GM21381 (cell line): ENCODE measurements at regions not wholly inside any gene's neighbourhood (a gene's known extent, or its start where the extent isn't known, plus 50 kb on each side); places are given as distances from the start of the nearest gene placed in this dataset.

Source experiments
- ATAC-seq: cut with Tn5 transposase; IDR thresholded peaks from one replicate; pipeline ENCODE4 v1.9.1; 2021; ENCODE audit warnings: mild to moderate bottlenecking, moderate library complexity; ENCODE audit not compliant: unreplicated experiment

DNA sequence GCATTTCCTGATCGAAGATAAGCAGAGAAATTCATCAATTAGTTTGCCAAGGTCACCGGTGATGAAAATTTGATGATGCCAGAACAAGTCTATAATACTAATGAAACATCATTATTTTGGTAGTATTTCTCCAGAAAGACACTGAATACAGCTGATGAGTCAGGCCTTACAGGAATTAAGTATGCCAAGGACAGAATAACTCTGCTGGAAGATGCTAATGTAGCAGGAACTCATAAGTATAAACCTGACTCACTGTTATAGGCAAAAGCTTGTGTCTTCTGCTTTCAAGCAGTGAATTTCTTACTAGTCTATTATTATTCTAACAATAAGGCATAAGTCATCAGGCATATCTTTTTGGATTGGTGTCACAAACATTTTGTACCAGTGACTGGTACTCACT is 1825.1 kb upstream of the IGFBP7 start:
- no peak for ATAC-seq

GRCh38 chr4:58936436-58936835 is 1826.3 kb upstream of the IGFBP7 start:
- no peak for ATAC-seq

DNA sequence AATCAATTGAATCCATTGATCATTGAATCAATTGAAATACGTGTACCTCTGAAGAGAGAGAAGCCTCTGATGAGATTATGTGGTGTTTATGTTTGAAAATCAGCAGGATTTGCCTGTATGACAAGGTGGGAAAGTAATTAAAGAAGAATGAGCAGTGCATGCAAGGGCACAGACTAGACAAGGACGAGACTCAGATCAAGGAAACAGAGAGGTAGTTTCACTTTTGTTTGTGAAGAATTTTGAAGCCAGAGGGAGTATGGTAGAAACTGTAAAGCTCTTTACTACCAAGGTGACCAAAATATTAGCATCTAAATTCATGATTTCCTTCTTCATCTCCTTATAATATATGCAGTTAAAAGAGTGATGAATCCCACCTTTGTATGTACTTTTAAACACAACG is 1830.0 kb upstream of the IGFBP7 start:
- no peak for ATAC-seq

DNA sequence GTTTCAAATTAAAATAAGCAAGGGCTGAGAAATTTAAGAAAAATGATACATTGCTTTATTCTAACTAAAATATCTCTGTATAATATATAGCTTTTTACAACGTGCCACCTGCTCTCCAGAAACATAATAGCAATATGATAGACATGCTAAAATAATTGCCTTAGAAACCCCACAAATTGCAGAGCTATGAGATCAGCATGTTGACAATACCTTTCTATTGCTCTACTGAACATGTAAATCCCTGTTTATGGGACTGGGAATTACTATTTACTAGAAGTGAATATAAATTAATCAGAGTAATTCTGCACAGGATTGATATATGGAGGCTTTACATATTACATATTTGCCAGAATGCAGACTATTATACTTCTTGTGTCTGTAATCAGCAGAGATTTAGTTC is 1831.1 kb upstream of the IGFBP7 start:
- no peak for ATAC-seq

- no peak for ATAC-seq
Measured at GRCh38 chr4:58953575-58953974, 1843.4 kb upstream of the IGFBP7 start.

DNA sequence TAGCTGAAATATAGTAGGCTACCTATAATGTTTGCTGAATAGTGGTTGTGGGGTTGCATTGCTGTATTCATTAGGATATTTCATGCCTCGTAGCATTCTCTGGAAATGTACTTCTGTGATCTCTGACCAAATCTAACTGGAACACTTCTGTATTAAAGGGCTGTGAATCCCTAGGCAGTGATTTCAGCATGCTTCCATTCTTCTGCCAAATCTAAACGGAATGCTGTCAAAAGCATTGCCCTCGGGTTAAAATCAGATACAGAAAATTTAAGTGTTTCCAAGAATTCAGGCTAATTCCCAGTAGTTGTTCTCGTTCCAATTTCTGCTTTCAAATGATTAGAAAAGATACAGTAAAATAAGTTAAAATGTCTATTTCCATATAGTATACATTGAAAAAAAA is 1847.5 kb upstream of the IGFBP7 start:
- no peak for ATAC-seq

DNA sequence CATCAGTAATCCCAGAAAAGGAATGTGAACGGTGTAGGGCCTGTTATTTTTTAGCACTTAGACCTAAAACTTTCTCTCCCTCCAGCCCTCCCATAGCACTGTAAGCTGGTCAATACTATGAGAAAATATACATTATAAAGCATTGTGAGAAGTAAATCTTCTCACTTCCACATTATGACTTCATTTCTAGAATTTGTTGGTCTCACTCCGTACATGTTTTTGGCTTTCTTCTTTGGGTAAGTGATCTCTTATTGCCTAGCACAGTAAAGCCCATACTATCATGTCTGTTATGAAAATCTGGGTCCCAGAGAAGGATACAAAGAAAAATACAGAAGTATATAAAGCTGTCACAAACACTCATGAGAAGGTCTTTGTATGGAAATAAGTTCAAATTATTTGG is 1851.1 kb upstream of the IGFBP7 start:
- ATAC-seq: no peak

DNA sequence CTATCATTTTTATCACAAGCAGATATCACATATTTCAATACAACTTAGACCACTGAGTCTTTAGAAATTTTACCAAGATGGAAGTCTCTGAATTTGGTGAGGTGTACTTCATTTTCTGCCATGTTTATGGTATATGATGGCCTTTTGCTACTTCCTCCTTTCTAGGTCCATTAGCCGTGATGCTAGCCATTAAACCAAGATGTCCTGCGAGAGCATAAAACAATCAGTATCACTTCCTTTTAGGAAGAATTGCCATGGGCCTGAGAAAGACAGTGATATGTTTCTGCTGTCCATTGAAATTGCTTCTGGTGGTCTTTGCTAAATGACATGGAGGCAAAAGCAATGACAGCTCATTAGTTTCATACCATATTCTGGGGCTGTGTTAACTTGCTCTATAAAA is 1851.7 kb upstream of the IGFBP7 start:
- no peak for ATAC-seq

GRCh38 chr4:58962424-58962823 is 1852.2 kb upstream of the IGFBP7 start:
- ATAC-seq: no peak

- no peak for ATAC-seq
Measured at GRCh38 chr4:58981828-58982227, 1871.6 kb upstream of the IGFBP7 start.

GRCh38 chr4:58983887-58984286 is 1873.7 kb upstream of the IGFBP7 start:
- ATAC-seq: no peak

DNA sequence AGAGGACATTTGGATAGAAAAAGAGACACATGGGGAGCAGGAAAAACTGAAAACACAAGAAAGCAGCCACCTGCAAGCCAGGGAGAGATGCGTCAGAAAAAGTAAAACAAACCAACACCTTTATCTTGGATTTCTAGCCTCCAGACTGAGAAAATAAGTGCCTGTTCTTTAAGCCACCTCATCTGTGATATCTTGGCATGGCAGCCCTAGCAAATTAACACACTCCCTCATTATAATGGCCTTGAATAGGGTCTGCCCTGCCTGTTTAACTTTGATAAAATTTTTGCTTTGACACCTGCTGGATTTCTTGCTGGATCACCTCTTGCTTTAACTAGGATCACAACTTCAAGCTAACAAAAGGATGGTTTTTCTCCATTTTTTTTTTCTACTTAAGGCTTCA is 1892.0 kb upstream of the IGFBP7 start:
- no peak for ATAC-seq

GRCh38 chr4:59024257-59024656 is 1914.1 kb upstream of the IGFBP7 start:
- no peak for ATAC-seq

DNA sequence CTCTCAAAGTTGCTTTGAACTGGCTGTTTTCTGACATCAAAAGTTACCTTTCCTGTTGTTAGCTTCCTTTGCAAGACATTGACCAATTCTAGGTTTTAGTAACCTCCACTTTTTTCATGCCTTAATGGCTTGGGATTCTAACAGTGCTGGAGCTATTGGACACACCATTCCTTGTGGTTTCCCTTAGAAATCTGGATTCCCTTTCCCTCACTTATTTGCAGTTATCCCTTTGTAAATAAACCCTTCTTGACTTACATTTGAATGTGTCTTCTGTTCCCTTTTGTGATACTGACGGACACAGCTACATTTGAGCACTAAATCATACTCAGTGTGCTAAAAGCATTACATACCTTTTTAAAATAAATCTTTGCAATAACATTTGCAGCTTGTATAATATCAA is 1927.6 kb upstream of the IGFBP7 start:
- no peak for ATAC-seq

DNA sequence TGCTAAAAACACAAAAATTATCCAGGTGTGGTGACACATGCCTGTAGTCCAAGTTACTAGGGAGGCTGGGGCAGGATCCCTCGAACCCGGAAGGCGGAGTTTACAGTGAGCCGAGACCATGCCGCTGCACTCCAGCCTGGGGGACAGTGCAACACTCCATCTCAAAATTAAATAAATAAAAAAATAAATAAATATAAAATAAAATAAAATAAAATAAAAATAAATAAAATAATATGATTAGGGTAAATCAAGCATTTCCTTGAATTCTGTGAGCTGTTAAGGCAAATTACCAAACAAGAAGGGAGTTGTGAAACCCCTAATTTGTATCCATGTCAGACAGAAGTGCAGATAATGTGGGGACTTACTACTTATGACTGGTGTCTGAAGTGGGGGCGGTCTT is 1928.9 kb upstream of the IGFBP7 start:
- no peak for ATAC-seq

DNA sequence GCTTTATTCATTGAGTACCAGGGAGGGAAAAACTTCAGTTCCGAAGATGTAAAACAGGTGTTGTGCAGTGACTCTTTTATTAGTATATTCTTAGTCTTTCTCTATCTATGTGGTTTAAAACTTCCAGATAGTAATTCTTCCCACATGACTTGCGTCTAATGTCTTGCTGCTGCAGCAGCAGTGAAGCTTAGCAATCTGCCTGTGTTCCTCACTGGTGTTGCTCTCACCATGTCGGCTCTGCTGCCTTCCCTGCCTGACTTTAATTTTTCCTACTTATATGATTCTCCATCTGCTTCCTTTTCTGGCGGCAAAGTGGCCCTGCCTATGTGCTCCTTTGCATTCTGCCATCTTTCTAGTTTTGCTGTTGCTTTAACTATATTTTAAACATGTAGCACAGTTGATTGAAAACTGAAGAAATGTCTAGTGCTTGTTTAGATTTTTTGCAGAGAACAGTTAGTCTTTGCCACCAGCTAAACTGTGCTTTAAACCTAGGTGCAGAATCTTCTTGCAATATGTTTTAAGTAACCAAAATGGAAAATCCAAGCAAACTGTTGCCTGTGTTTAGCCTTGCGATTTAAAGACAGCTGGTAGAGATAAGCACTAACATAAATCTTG is 1934.2 kb upstream of the IGFBP7 start:
- no peak for ATAC-seq

DNA sequence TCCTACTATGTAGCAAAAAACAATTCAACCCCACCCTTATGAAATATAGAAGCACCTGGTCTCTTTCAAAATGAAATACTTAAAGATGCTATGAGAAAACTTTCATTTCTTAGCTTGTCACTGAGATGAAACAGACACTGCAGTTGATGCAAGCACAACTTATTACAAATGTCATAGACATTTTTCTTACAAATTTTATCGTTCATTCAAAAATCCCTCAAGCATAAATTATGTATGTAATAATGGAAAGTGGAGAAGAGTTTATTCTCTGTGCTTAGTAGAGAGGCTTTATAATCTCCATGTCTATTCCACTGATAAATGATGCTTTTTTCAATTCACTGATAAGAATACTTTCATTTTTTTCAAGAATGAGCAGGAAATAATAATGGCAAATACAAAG is 1943.9 kb upstream of the IGFBP7 start:
- ATAC-seq: no peak

- no peak for ATAC-seq
Measured at GRCh38 chr4:59057804-59058203, 1947.6 kb upstream of the IGFBP7 start.

DNA sequence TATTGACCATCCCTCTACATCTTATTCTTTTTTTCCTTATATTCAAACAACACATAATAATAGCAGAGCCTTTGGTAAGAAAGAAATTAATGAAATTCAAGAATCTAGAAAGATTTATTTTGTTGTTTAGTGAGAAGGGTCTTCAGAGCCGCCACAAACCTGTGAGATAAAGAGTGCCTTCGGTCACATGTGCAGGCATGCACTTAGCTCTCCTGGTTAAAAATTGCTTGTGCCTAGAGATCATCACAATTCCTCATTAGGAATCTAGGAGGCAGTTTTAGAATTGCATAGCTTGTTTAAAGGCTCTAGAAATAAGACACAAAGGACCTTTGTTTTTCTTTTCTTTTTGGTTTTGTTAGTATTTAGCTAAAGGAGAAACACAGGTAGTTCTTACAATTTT is 1948.4 kb upstream of the IGFBP7 start:
- no peak for ATAC-seq

- ATAC-seq: no peak
Measured at GRCh38 chr4:59060002-59060846, 1950.0 kb upstream of the IGFBP7 start.

GRCh38 chr4:59060895-59061294 is 1950.7 kb upstream of the IGFBP7 start:
- no peak for ATAC-seq

DNA sequence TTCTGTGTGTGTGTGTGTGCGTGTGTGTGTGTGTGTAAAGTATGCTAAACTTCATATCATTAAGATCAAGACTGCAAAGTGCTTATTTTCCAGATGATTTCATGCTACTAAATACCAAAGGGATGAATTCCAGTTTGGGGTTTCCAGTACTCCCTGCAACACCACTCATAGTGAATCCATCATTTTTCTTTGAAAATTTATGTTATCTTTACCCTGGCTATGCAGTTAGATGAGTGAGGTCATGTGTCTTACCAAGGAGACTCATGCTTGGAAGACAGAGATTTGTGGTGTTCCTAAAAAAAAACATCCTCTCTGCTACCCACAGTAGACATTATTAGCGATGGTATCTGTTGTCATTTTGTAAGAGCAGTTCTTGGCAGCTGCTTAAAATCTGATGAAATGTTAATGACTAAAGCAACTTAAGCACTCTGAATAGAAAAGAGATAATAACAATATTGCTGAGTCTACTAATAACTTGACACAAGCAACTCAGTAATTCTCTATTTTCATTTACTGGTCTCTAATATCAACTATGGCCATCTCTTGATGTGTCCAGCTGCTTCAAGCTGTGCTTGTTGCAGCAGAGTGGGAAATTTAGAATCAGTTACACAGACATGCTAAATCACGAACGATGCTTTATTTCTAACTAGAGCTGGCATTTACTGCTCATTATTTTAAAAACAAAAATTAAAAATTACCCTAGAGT is 1953.0 kb upstream of the IGFBP7 start:
- no peak for ATAC-seq
